OCI-LY1 (cell line): ENCODE measurements at regions not wholly inside any gene's neighbourhood (a gene's known extent, or its start where the extent isn't known, plus 50 kb on each side); places are given as distances from the start of the nearest gene placed in this dataset.

Experiments
- H2AFZ ChIP-seq: fragments of 200-600 bp; sonication (generic), shearing (Covaris generic); 2 replicates; pipeline ENCODE4 v1.6.0; 2014; ENCODE audit warnings: antibody characterized with exemption, mild to moderate bottlenecking, low read length
- H3F3A ChIP-seq: fragments of 200-600 bp; sonication (generic), shearing (Covaris generic); 2 replicates; pipeline ENCODE4 v1.6.0; 2014; ENCODE audit warnings: mild to moderate bottlenecking, antibody characterized with exemption, low read length, moderate library complexity; ENCODE audit not compliant: insufficient read depth
- H3K27ac ChIP-seq: fragments of 200-600 bp; sonication (generic); 2 replicates; pipeline ENCODE4 v1.5.1; 2014; ENCODE audit warnings: low read length, mixed run types, mild to moderate bottlenecking, low read depth; ENCODE audit not compliant: poor library complexity, severe bottlenecking
- H3K27me3 ChIP-seq: fragments of 200-600 bp; sonication (generic); 2 replicates; pipeline ENCODE4 v1.6.0; 2014; ENCODE audit warnings: antibody characterized with exemption, mild to moderate bottlenecking, low read length, moderate library complexity; ENCODE audit not compliant: insufficient read depth
- H3K36me3 ChIP-seq: fragments of 200-600 bp; sonication (generic); 2 replicates; pipeline ENCODE4 v1.6.1; 2014; ENCODE audit warnings: mild to moderate bottlenecking, antibody characterized with exemption, low read length, moderate library complexity, mixed read lengths; ENCODE audit not compliant: insufficient read depth
- H3K4me1 ChIP-seq: fragments of 200-600 bp; sonication (generic); 2 replicates; pipeline ENCODE4 v1.5.1; 2014; ENCODE audit warnings: mild to moderate bottlenecking, low read length, moderate library complexity; ENCODE audit not compliant: insufficient read depth, severe bottlenecking
- H3K4me2 ChIP-seq: fragments of 200-600 bp; sonication (generic), shearing (Covaris generic); 2 replicates; pipeline ENCODE4 v1.6.1; 2014; ENCODE audit warnings: low read length
- H3K4me3 ChIP-seq: fragments of 200-600 bp; sonication (generic); 2 replicates; pipeline ENCODE4 v1.5.1; 2014; ENCODE audit warnings: low read length, low read depth, mild to moderate bottlenecking, mixed read lengths; ENCODE audit not compliant: poor library complexity, severe bottlenecking
- H3K79me2 ChIP-seq: fragments of 200-600 bp; shearing (Covaris generic); 2 replicates; pipeline ENCODE4 v1.6.1; 2016; ENCODE audit warnings: mixed run types, low read length, mixed read lengths; ENCODE audit not compliant: insufficient read depth
- H3K9ac ChIP-seq: fragments of 200-600 bp; sonication (generic), shearing (Covaris generic); 2 replicates; pipeline ENCODE4 v1.6.1; 2014; ENCODE audit warnings: mild to moderate bottlenecking, low read length, mixed read lengths
- H3K9me2 ChIP-seq: fragments of 200-600 bp; sonication (generic), shearing (Covaris generic); 2 replicates; pipeline ENCODE4 v1.6.1; 2014; ENCODE audit warnings: low read depth, mild to moderate bottlenecking, low read length, mixed read lengths
- H3K9me3 ChIP-seq: fragments of 200-600 bp; shearing (Covaris generic); 2 replicates; pipeline ENCODE4 v1.6.1; 2014; ENCODE audit warnings: low read length, mixed read lengths
- H4K20me1 ChIP-seq: fragments of 200-600 bp; sonication (generic), shearing (Covaris generic); 2 replicates; pipeline ENCODE4 v1.6.0; 2016; ENCODE audit warnings: mild to moderate bottlenecking, low read length; ENCODE audit not compliant: insufficient read depth
- CTCF ChIP-seq: fragments of 200-600 bp; sonication (generic), shearing (Covaris generic); IDR thresholded peaks from 2 replicates; pipeline ENCODE4 v1.5.1; 2017; ENCODE audit warnings: mild to moderate bottlenecking, antibody characterized with exemption, low read length, moderate library complexity, mixed read lengths
- EZH2 ChIP-seq: fragments of 200-600 bp; sonication (generic), shearing (Covaris generic); IDR thresholded peaks from 2 replicates; pipeline ENCODE4 v1.8.0; 2017; ENCODE audit warnings: borderline replicate concordance, mixed run types, mild to moderate bottlenecking, antibody characterized with exemption, low read length, moderate library complexity, mixed read lengths

DNA sequence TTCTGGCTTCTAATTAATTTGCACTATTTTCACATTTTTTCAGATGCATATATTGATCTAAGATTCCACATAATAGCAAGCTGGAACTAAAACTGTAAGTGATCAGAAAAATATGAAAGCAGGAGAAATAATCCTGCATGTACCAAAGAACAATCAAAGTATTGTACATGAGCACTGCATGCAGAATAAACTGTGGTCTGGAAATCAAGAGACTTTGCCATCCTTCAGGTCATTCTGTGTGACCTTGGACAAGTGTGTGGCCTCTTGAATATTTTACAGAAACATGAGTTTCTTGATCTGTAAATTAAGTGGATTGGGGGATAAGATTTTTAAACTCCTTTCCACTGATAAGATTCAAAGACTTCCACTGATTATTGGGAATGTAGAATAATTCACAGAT, 99.2 kb upstream of the GNAQ start:
- H3K36me3 ChIP-seq: no peaks in the 10 kb centered on the region
- H3K9ac ChIP-seq: no peak overlapping the region
- no peaks in the 10 kb centered on the region for H3F3A ChIP-seq
- H3K27me3 ChIP-seq: no peaks in the 10 kb centered on the region
- no peaks in the 10 kb centered on the region for H3K9me2 ChIP-seq
- H3K4me2 ChIP-seq: no peak overlapping the region
- TF ChIP-seq CTCF: no peak
- no peak for TF ChIP-seq EZH2
- H2AFZ ChIP-seq: no peak overlapping the region
- H3K79me2 ChIP-seq: no peaks in the 10 kb centered on the region
- H3K4me1 ChIP-seq: peaks cover 11% of the 10 kb centered on the region
- H3K27ac ChIP-seq: no peak overlapping the region
- H3K9me3 ChIP-seq: no peaks in the 10 kb centered on the region
- no peak overlapping the region for H3K4me3 ChIP-seq
- H4K20me1 ChIP-seq: no peaks in the 10 kb centered on the region

DNA sequence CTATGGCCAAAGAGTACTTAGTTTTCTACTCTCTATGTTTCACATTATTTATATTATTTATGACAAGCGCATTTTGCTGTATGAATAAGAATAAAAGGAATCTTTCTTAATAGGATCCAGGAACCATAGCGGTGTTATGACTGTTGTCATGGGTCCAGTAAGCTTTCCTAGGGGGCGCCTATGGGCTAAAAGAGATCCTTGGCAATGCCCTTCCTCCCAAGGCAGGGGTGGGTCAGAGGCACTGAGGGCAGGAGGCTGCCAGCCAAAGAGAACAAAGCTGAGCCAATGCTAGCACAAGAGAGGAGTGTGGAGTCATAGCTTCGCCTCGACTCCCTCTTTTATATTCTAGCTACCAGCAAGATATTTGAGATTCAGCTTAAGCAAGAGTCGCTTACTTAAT, 98.4 kb upstream of the GNAQ start:
- TF ChIP-seq EZH2 (no peak), CTCF (peak; percentile 47; the same call in 1 of the 2 replicates)
- H3K4me2 ChIP-seq: no peak overlapping the region
- no peak overlapping the region for H3K9ac ChIP-seq
- H3K27me3 ChIP-seq: no peaks in the 10 kb centered on the region
- H3K27ac ChIP-seq: no peak overlapping the region
- no peaks in the 10 kb centered on the region for H3K9me2 ChIP-seq
- no peaks in the 10 kb centered on the region for H3F3A ChIP-seq
- no peaks in the 10 kb centered on the region for H4K20me1 ChIP-seq
- no peaks in the 10 kb centered on the region for H3K79me2 ChIP-seq
- no peaks in the 10 kb centered on the region for H3K9me3 ChIP-seq
- H3K4me1 ChIP-seq: peaks cover 11% of the 10 kb centered on the region
- no peak overlapping the region for H3K4me3 ChIP-seq
- no peaks in the 10 kb centered on the region for H3K36me3 ChIP-seq
- no peak overlapping the region for H2AFZ ChIP-seq

- Histone ChIP-seq H3K9me3 (no peaks in the 10 kb centered on the region), H3K9me2 (no peaks in the 10 kb centered on the region), H3K4me3 (no peak overlapping the region), H3K4me2 (no peak overlapping the region), H3F3A (no peaks in the 10 kb centered on the region), H4K20me1 (no peaks in the 10 kb centered on the region), H3K27ac (no peak overlapping the region), H3K9ac (no peak overlapping the region), H3K27me3 (no peaks in the 10 kb centered on the region), H2AFZ (no peak overlapping the region), H3K79me2 (no peaks in the 10 kb centered on the region), H3K36me3 (no peaks in the 10 kb centered on the region), H3K4me1 (peaks cover 5% of the 10 kb centered on the region)
- TF ChIP-seq CTCF (no peak), EZH2 (no peak)
Measured at GRCh38 chr9:78127279-78128225, 95.9 kb upstream of the GNAQ start.
